GM19043 (cell line): ENCODE measurements at regions not wholly inside any gene's neighbourhood (a gene's known extent, or its start where the extent isn't known, plus 50 kb on each side); places are given as distances from the start of the nearest gene placed in this dataset.
"Not testable (repeated sequence)": the region's sequence is repeated elsewhere in the genome, so short reads cannot be mapped to it uniquely, and the experiment has no call there.

Experiments
- ATAC-seq: cut with Tn5 transposase; IDR thresholded peaks from one replicate; pipeline ENCODE4 v1.9.1; 2021; ENCODE audit warnings: low read depth; ENCODE audit not compliant: unreplicated experiment

DNA sequence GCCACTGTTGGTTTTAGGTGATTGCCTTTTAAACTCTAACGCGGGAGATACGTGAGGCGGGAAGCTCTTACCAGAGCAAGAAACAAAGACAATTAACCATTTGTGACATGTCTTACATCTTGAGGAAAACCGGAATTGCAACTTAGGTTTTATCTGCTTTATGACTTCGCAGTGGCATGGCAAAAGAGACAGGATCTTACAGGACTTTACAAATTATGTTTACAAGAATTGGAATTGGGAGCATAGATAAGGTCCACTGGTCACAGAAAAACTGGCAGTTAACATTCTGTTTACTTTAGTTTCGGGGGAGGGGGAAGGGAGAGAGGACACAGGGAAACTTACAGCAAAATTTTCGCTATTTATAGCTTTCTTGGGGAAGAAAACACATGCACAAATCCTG is 1119.6 kb downstream of the ZPLD1 start:
- no peak for ATAC-seq

DNA sequence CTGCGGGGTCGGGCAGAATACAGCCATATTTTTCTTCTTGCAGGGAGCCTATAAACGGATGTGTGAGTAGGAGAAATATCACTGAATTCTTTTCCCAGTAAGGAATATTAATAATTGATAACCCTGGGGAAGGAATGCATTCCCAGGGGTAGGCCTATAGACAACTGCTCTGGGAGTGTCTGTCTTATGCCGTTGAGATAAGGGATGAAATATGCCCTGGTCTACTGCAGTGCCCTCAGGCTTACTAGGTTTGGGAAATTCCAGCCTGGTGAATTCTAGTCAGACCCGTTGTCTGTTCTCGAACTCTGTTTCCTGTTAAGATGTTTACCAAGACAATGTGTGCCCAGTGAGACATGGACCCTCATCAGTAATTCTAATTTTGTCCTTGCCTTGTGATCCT is 1129.3 kb downstream of the ZPLD1 start:
- ATAC-seq: not testable (repeated sequence)

DNA sequence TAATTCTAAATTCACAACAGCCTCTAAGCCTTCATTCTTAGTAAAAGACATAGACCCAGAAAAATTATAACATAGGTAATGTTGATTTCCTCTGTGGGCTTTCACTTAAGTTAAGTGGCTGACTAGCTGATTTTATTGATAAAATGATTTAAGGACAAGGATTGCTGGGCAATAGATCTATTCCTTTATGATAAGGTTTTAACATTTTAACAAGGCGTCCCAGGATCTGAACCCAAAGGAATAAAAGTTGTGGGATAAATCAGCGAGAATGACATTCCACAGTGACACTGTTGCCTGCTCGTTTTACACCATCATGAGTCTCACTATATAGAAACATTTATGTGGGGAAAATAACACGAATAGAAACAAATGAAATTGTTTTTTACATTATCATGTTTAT is 1151.0 kb downstream of the ZPLD1 start:
- no peak for ATAC-seq

DNA sequence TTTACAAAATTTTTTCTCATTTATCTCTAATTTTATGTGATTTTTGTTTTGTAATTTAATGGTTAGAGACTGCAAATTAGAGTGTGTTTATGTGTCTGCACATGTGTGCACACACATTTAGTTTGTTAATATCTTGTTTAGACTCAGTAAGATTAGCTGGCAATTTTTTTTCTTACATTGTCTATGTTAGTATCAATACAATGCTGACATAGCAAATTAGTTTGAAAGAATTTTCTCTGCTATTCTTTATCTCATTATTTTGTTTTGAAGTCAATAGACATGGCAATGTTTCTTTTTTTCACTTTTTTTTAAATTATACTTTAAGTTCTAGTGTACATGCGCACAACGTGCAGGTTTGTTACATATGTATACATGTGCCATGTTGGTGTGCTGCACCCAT is 1155.0 kb downstream of the ZPLD1 start:
- no peak for ATAC-seq

DNA sequence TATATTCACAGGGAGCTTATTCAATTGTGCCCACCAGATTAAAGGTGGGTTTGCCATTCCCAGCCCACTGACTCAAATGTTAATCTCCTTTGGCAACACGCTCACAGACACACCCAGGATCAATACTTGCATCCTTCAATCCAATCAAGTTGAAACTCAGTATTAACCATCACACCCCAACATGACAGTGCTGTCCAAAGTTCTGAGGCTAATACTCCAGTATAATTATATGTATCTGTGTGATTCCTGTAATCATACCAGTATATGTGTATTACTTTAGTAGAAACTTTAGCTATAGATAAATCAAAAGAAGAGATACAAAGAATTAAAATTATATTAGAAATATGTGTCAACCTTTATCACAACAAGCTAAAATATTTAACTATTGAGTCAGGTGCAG is 1166.0 kb downstream of the ZPLD1 start:
- ATAC-seq: no peak

GRCh38 chr3:103601666-103602065 is 1166.9 kb downstream of the ZPLD1 start:
- no peak for ATAC-seq

DNA sequence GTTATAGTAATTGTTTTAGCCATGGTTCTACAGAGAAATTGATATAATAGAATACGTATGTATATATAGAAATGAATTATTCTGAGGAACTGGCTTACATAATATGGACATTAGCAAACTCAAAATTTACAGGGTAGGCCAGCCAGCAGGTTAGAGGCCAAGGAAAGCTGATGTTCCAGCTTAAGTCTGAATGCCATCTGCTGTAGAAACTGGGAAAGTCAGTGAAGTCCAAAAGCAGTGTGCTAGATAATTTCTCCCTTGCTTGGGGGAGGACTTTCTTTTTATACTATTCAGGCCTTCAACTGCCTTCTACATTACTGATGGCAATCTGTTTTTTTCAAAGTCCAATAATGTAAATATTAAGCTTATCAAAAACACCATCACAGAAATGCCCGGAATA is 1174.7 kb downstream of the ZPLD1 start:
- no peak for ATAC-seq

GRCh38 chr3:103613397-103614156 is 1178.8 kb downstream of the ZPLD1 start:
- ATAC-seq: no peak

DNA sequence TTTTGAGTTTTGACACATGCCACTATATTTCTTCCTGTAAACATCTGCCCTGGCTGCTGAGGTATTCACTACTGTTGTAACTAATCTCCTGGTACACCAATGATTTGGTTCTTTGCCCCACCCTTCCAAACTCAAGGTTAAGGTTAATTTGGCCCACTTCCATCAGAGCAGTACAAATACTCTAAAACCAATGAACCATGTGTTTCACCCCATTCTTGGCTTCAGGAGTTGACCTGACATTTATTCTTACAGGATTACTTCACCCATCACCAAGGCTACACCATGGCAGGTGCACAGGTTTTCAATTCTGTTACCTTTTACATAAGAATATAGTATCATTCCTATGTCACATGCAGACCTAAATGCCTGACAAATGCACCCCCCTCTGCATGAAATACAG is 1179.9 kb downstream of the ZPLD1 start:
- ATAC-seq: no peak

DNA sequence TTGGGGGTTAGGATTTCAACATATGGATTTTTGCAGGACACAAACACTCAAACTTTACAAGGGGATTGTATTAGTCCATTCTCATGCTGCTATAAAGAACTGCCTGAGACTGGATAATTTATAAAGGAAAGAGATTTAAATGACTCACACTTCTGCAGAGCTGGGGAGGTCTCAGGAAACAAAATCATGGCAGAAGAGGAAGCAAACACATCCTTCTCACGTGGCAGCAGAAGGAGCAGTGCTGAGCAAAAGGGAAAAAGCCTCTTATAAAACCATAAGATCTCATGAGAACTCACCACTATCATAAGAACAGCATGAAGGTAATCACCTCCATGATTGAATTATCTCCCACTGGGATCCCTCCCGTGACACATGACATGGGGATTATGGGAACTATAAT is 1183.1 kb downstream of the ZPLD1 start:
- ATAC-seq: no peak

DNA sequence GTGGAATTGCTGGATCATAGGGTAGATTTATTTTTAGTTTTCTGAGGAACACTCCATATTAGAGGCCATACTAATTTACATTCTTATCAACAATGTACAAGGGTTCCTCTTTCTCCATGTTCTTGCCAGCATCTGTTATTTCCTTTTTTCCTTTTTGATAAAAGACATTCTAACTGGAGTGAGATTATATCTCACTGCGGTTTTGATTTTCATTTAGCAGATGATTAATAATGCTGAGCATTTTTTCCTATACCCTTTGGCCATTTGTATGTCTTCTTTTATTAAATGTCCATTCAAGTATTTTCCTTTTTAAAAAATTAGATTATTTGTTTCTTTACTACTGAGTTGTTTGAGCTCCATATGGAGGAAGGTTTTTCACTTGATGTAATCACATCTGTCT is 1189.5 kb downstream of the ZPLD1 start:
- ATAC-seq: no peak

DNA sequence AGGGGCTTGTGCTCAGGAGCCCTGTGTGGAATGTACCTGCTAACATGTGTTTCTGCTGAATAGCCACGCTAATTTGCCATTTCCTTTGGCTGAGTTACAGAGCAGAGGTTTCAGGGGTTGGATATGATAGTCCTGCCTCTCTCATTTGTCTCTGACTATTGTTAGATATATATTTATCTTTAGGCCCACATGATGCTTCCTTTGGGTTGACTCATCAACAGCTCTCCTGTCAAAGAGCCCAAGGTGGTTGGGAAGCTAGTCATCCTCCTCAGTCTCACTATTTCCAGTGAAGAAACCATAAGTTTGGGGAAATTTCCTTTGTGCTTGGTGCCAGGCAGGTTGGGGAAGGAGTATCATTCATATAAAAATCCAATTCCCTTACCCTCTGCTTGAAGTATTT is 1194.6 kb downstream of the ZPLD1 start:
- ATAC-seq: no peak

DNA sequence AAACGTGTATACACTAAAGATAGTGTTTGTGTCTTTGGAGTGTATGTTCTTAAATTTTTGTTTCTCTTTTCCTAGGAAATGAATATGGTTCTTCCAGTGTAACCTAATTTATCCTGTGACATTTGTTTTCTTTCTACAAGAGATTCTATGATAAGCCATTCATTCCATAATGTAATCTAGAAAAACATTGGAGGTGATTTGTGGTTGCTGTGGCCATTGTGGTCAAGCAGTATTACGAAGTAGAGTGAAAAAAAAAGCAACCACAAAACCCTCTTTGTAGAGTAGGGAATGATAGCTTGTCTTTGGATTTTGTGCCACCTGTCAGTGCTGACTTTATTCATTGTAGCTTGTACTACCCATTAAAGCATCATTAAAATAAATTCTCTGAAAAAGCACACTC is 1209.6 kb downstream of the ZPLD1 start:
- ATAC-seq: no peak

DNA sequence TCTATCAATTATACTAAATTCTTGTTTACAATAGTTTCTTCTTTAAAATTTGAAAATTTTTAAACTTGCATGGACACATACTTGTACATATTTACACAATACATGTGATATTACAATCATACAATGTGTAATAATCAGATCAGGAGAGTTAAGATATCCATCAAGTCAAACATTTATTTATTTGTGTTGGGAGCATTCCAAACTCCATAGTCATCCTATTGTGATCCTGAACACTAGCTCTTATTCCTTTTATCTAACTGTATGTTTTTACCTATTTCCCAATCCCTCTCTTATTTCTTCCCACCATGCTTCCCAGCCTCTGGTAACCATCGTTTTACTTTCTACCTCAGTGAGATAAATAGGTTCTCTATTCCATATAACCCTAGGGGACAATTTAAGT is 1219.2 kb downstream of the ZPLD1 start:
- no peak for ATAC-seq

DNA sequence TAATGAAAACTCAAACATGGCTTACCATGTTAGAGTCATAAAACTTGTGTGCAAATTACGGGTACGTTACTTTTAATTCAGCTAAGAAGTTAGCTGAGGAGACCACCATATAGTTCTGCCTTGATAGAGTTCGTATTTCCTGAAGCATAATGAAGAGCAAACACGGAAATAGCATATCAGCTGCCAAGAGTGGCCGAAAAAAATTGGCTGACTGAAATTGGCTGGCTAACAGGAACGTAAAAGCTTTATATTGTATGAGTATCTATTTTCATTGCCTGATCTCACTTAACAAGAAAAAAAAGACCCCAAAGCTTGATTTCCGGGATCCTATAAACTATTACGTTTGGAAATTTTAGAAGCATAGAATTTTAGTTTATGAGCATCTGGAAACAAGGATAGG is 1222.9 kb downstream of the ZPLD1 start:
- ATAC-seq: no peak

DNA sequence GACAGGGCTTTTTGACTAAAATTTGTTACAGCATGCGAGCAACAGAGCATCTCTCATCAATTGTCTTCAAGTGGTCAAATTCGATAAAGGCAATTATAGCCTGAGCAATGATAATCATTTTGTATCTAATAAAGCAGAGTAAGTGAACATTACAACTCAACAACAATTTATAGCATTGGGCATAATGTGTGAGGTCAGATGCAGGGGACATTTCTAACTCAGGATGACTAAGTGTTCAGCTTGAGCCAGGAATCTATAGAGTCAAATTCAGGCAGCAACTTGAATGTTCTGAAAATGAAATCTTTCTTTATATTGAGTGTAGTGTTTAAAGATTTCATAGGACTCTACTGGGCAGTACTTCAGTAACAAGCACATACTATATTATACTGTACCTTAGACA is 1226.0 kb downstream of the ZPLD1 start:
- no peak for ATAC-seq

- ATAC-seq: no peak
Observed at GRCh38 chr3:103662591-103662990, 1227.8 kb downstream of the ZPLD1 start.

DNA sequence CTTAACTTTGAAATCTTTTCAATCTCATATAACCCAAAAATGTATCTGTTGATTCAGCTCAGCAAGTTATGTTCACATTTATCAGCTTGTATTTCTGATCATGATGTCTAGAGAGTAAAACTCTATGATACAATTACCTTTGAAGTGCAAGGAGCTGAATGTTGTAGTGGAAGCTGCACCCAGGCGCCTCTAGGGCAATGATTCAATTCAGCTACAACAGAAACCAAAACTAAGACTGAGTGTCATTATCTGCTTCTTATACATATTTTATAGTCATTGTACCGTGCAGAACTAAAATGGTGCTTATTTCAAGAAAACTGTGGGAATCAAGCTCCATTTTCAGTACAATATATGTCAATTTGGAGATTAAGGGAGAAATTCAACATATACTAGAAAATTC is 1237.5 kb downstream of the ZPLD1 start:
- ATAC-seq: no peak

GRCh38 chr3:103684904-103685303 is 1250.1 kb downstream of the ZPLD1 start:
- ATAC-seq: no peak

DNA sequence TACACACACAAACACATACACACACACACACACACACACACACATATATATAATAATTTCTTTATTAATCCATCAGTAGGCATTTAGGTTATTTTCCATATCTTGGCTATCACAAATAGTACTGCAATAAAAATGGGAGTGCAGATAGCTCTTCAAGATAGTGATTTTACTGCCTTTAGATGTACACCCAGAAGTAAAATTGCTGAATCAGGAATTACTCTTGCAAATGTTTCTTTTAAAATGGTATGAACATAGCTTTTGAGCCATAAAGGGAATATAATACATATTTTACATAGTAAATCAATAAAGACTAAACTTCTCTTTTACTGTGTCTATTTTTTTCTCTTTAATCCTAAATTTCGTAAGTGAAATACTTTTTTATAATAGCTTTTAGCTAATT is 1251.1 kb downstream of the ZPLD1 start:
- ATAC-seq: no peak

- no peak for ATAC-seq
Observed at GRCh38 chr3:103690536-103690935, 1255.7 kb downstream of the ZPLD1 start.

DNA sequence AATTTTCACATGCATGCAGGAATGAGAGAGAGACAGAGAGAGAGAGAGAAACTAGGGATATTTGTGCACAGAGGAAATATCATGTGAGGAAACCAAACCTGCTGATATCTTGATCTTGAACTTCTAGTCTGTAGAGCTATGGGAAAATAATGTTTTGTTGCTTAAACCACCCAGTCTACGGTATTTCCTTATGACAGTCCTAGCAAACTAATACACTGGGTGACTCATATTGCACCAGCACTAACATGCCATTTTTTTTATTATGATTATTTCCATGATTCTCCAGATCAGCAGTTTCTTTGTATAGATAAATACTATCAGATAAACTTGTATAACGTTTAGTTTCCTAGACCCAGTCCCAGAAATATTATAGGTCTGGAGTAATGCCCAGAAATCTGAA is 1259.0 kb downstream of the ZPLD1 start:
- no peak for ATAC-seq

DNA sequence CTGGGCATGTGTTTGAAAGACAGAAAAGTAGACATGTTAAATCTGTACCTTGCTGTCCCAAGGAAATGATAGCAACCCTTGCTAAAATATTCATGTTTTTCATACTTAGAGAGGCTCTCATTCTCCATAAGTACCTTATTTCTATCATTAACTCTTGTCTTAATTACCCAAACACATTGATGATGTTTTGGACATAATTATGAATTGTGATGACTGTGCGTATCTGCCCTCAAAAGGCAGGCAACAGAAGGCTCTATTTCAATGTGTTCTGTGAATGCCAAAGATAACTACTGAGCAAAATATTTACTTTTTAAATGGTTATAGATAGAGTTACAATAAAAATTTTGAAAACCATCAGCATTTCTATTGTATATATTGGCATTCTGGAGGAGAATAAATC is 1263.8 kb downstream of the ZPLD1 start:
- ATAC-seq: no peak
